NCI-H524 treated with DMSO at 0.1 percent for 48 hours (cell line): ENCODE measurements at regions not wholly inside any gene's neighbourhood (a gene's known extent, or its start where the extent isn't known, plus 50 kb on each side); places are given as distances from the start of the nearest gene placed in this dataset.
A peak's percentile ranks its signal among the peaks of the same experiment; 100 is the strongest.
"Not testable (repeated sequence)": the region's sequence is repeated elsewhere in the genome, so short reads cannot be mapped to it uniquely, and the experiment has no call there.

Experiments used
- DNase-seq: peaks from one replicate; lab custom pipeline; 2025; lab: John Stamatoyannopoulos, UW

- no peak for DNase-seq
These were observed 129.0 kb upstream of the JARID2 start for GRCh38 chr6:15116889-15117288.

GRCh38 chr6:15121443-15121842, 124.4 kb upstream of the JARID2 start:
- no peak for DNase-seq

- DNase-seq, result no peak
These were observed 123.8 kb upstream of the JARID2 start for GRCh38 chr6:15121977-15122550.

- DNase-seq, result no peak
These were observed 116.0 kb upstream of the JARID2 start for GRCh38 chr6:15129887-15130286.

- DNase-seq, result no peak
These were observed 114.6 kb upstream of the JARID2 start for GRCh38 chr6:15131234-15131633.

GRCh38 chr6:15131651-15132061, 114.2 kb upstream of the JARID2 start:
- DNase-seq, result peak; percentile 98

GRCh38 chr6:15132167-15132566, 113.7 kb upstream of the JARID2 start:
- DNase-seq, result no peak

GRCh38 chr6:15132854-15133670, 112.8 kb upstream of the JARID2 start:
- peak; percentile 44 for DNase-seq

- DNase-seq, result no peak
These were observed 108.8 kb upstream of the JARID2 start for GRCh38 chr6:15137086-15137485.

GRCh38 chr6:15143086-15143485, 102.8 kb upstream of the JARID2 start:
- DNase-seq, result peak; percentile 62

- DNase-seq, result no peak
These were observed 102.3 kb upstream of the JARID2 start for GRCh38 chr6:15143540-15143939.

- DNase-seq, result no peak
These were observed 100.0 kb upstream of the JARID2 start for GRCh38 chr6:15145821-15146220.

GRCh38 chr6:15147827-15148226, 98.0 kb upstream of the JARID2 start:
- DNase-seq, result no peak

GRCh38 chr6:15148356-15148946, 97.4 kb upstream of the JARID2 start:
- peak; percentile 99 for DNase-seq

- DNase-seq, result no peak
These were observed 95.7 kb upstream of the JARID2 start for GRCh38 chr6:15150207-15150606.

- peak; percentile 95 for DNase-seq
These were observed 93.2 kb upstream of the JARID2 start for GRCh38 chr6:15152700-15153099.

GRCh38 chr6:15153191-15153590, 92.7 kb upstream of the JARID2 start:
- peak; percentile 58 for DNase-seq

- no peak for DNase-seq
These were observed 88.4 kb upstream of the JARID2 start for GRCh38 chr6:15157479-15157878.

- DNase-seq, result no peak
These were observed 86.8 kb upstream of the JARID2 start for GRCh38 chr6:15158821-15159619.

GRCh38 chr6:15160812-15161211, 85.1 kb upstream of the JARID2 start:
- DNase-seq, result no peak

- not testable (repeated sequence) for DNase-seq
These were observed 81.0 kb upstream of the JARID2 start for GRCh38 chr6:15164855-15165254.

- no peak for DNase-seq
These were observed 79.7 kb upstream of the JARID2 start for GRCh38 chr6:15166121-15166520.
